Psoas muscle (tissue), 7 donors: ENCODE measurements at regions not wholly inside any gene's neighbourhood (a gene's known extent, or its start where the extent isn't known, plus 50 kb on each side); places are given as distances from the start of the nearest gene placed in this dataset.
A peak's percentile ranks its signal among the peaks of the same experiment; 100 is the strongest.

ENCODE experiments used
- ATAC-seq, 4 donors: fragments of 200-7000 bp; cut with Tn5 transposase; one replicate each; pipeline ENCODE4 v1.9.1; 2020; ENCODE audit warnings: moderate library complexity in 3 of 4, mild to moderate bottlenecking in 2 of 4
- DNase-seq, 2 donors: peaks; one replicate each; pipeline ENCODE4 v3.0.0-alpha.2; 2020
- H3K27ac ChIP-seq: fragments of 200-600 bp; one replicate; pipeline ENCODE4 v1.8.0; 2022
- H3K27me3 ChIP-seq, 3 donors: fragments of 200-600 bp in 1 of 3; one replicate each; pipeline versions ENCODE4 v1.6.1 to v1.8.0; 2013 to 2022; ENCODE audit warnings: low read length in 2 of 3, mild to moderate bottlenecking in 2 of 3, moderate library complexity in 1 of 3; ENCODE audit not compliant: insufficient read depth in 3 of 3
- H3K36me3 ChIP-seq, 2 donors: fragments of 200-600 bp in 1 of 2; one replicate each; pipeline versions ENCODE4 v1.6.1 to v1.8.0; 2013 to 2022; ENCODE audit warnings: low read depth in 1 of 2, mild to moderate bottlenecking in 1 of 2, moderate library complexity in 1 of 2; ENCODE audit not compliant: insufficient read depth in 1 of 2
- H3K4me1 ChIP-seq: fragments of 200-600 bp; one replicate; pipeline ENCODE4 v1.8.0; 2022
- H3K4me3 ChIP-seq: fragments of 200-600 bp; one replicate; pipeline ENCODE4 v1.8.0; 2022; ENCODE audit warnings: mild to moderate bottlenecking
- H3K9me3 ChIP-seq: fragments of 200-600 bp; one replicate; pipeline ENCODE4 v1.8.0; 2022
- WGBS, 3 donors: extraction: QIAGEN DNeasy Blood & Tissue Kit; methylation state at CpG; one replicate each; pipeline versions ENCODE4 v1.1.6 to v1.1.7; 2013; 5-methylcytosine and 5-hydroxymethylcytosine counted together
- intact Hi-C, 2 donors: fragments of 100-400 bp; cut with DNase I; formaldehyde crosslinking; loops; one replicate each; pipeline versions ENCODE4 v1.11.0 to v1.14.2; 2022
- TF ChIP-seq, protein P1 (sequence below): fragments of 200-600 bp; IDR thresholded peaks from one replicate; pipeline ENCODE4 v1.8.0; 2022; ENCODE audit warnings: antibody characterized with exemption
- donor health status: healthy with polysubstance abuse.
- donor health status: DM: no; HTN: no; CAD: no; lungs with moderate emphysema.
- donor health status: Bipolar disorder and iron deficiency.
- donor health status: healthy.
- donor health status: DM: yes; HTN: yes; CAD: no.
- donor health status: DM: no; HTN: no; CAD: no.
- donor health status: DM: yes; HTN: yes; CAD: no.

- intact Hi-C loops, result no loop called here
- 91 to 99% (median 97%) methylated on average over 1 of the region's 1 CpG for WGBS, 3 donors
- TF ChIP-seq, protein P1, sequence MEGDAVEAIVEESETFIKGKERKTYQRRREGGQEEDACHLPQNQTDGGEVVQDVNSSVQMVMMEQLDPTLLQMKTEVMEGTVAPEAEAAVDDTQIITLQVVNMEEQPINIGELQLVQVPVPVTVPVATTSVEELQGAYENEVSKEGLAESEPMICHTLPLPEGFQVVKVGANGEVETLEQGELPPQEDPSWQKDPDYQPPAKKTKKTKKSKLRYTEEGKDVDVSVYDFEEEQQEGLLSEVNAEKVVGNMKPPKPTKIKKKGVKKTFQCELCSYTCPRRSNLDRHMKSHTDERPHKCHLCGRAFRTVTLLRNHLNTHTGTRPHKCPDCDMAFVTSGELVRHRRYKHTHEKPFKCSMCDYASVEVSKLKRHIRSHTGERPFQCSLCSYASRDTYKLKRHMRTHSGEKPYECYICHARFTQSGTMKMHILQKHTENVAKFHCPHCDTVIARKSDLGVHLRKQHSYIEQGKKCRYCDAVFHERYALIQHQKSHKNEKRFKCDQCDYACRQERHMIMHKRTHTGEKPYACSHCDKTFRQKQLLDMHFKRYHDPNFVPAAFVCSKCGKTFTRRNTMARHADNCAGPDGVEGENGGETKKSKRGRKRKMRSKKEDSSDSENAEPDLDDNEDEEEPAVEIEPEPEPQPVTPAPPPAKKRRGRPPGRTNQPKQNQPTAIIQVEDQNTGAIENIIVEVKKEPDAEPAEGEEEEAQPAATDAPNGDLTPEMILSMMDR, result no peak
- no peak for DNase-seq
- no peaks in the 10 kb centered on the region for H3K4me1 ChIP-seq
- H3K9me3 ChIP-seq, result no peaks in the 10 kb centered on the region
- H3K4me3 ChIP-seq, result no peak overlapping the region
- no peaks in the 10 kb centered on the region for H3K27me3 ChIP-seq
- ATAC-seq, result no peak
- H3K27ac ChIP-seq, result no peak overlapping the region
- no peaks in the 10 kb centered on the region for H3K36me3 ChIP-seq
These were observed 100.9 kb upstream of the PHYHIPL start for GRCh38 chr10:59075576-59075975.

DNA sequence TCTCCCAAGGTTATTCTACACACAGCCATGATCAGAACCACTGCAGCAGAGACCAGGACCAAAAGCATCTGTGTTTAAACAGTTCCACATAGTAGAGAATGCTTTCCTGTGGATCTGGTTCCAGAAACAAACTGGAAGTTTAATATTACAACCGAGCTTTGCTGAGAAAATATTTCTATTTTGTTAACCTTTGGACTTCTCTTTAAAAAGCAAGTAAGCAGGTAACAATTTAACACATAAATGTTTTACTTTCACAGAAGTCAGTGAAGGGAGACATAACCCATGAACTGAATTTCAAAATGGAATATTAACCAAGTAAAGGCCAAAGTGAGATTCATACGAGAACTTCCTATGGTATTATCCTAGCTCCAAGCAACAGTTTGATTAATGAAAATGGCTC is 98.6 kb upstream of the PHYHIPL start:
- 58 to 79% (median 68%) methylated on average over 2 of the region's 2 CpGs for WGBS, 3 donors

GRCh38 chr10:59078978-59079377 is 97.5 kb upstream of the PHYHIPL start:
- no peak for DNase-seq
- no peaks in the 10 kb centered on the region for H3K9me3 ChIP-seq
- 52 to 65% (median 54%) methylated on average over 1 of the region's 1 CpG for WGBS, 3 donors
- H3K27ac ChIP-seq, result no peak overlapping the region
- no peak overlapping the region for H3K4me3 ChIP-seq
- no peaks in the 10 kb centered on the region for H3K36me3 ChIP-seq
- intact Hi-C loops, result no loop called here
- H3K4me1 ChIP-seq, result no peaks in the 10 kb centered on the region
- TF ChIP-seq, protein P1, result no peak
- H3K27me3 ChIP-seq, result no peaks in the 10 kb centered on the region
- ATAC-seq, result no peak

More for the DNA sequence above, 98.6 kb upstream of the PHYHIPL start:
- ATAC-seq, result no peak
- no peaks in the 10 kb centered on the region for H3K27me3 ChIP-seq
- DNase-seq, result no peak
- H3K4me3 ChIP-seq, result no peak overlapping the region
- H3K9me3 ChIP-seq, result no peaks in the 10 kb centered on the region
- intact Hi-C loops, result no loop called here
- TF ChIP-seq, protein P1, result no peak
- H3K27ac ChIP-seq, result no peak overlapping the region
- no peaks in the 10 kb centered on the region for H3K36me3 ChIP-seq
- H3K4me1 ChIP-seq, result no peaks in the 10 kb centered on the region

GRCh38 chr10:59079386-59080226 is 96.8 kb upstream of the PHYHIPL start:
- no peak overlapping the region for H3K27ac ChIP-seq
- DNase-seq, result no peak
- no peaks in the 10 kb centered on the region for H3K36me3 ChIP-seq
- H3K4me3 ChIP-seq, result no peak overlapping the region
- no peaks in the 10 kb centered on the region for H3K9me3 ChIP-seq
- no peaks in the 10 kb centered on the region for H3K27me3 ChIP-seq
- WGBS, 3 donors, result 20 to 35% (median 24%) methylated on average over 4 of the region's 4 CpGs
- intact Hi-C loops, result loop anchor here in 1 of 2 donors (5.0 kb wide), 1 partner anchor 1853 kb away; no protein-coding TSS in a partner anchor
- H3K4me1 ChIP-seq, result no peaks in the 10 kb centered on the region
- TF ChIP-seq, protein P1, result no peak
- ATAC-seq, result peak in 2 of 4 donors; percentile 19 to 23
